NCI-H226 (cell line): ENCODE measurements at regions not wholly inside any gene's neighbourhood (a gene's known extent, or its start where the extent isn't known, plus 50 kb on each side); places are given as distances from the start of the nearest gene placed in this dataset.
"Not testable (repeated sequence)": the region's sequence is repeated elsewhere in the genome, so short reads cannot be mapped to it uniquely, and the experiment has no call there.

ENCODE experiments used
- DNase-seq: peaks from one replicate; pipeline ENCODE4 v3.0.0-alpha.2; 2015

DNA sequence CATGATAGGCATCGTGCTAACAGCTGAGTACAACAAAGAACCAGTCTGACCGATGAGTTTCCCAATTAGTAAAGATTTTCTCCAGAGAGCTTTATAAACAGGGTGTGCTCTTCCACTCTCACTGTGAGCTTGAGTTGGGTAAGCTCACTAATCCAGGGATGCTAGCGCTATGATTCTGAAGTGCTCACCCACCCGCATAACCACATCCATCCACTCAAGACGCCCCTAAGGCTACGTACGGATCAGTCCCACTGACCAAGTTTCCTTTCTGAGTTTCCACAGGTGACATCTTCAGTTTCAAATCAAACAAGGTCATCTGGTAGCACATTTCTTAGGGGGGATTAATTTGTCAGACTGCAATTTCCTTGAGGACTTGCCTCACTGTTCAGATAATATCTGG is 141.1 kb upstream of the ABI3BP start:
- DNase-seq: no peak

- no peak for DNase-seq
Measured at GRCh38 chr3:101133652-101134051, 140.4 kb upstream of the ABI3BP start.

- not testable (repeated sequence) for DNase-seq
Measured at GRCh38 chr3:101133197-101133596, 140.0 kb upstream of the ABI3BP start.

DNA sequence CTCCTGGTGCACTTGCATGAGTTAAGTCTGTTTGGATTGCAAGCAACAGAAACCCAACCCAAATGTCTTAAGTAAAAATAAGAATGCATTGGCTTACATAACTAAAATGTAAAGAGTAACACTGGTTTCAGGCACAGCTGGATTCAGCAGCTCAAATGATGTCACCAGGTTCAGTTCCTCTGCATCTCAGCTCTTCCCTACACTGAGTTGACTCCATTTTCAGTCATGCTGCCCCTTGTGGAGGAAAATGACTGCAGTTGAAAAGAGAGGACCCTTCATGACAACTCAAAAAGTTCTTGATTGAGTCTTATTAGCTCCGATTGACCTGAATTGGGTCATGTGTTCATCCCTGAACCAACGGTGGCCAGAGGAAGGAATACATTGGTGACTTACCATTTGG is 138.5 kb upstream of the ABI3BP start:
- no peak for DNase-seq

- no peak for DNase-seq
Measured at GRCh38 chr3:101128786-101129185, 135.6 kb upstream of the ABI3BP start.

DNA sequence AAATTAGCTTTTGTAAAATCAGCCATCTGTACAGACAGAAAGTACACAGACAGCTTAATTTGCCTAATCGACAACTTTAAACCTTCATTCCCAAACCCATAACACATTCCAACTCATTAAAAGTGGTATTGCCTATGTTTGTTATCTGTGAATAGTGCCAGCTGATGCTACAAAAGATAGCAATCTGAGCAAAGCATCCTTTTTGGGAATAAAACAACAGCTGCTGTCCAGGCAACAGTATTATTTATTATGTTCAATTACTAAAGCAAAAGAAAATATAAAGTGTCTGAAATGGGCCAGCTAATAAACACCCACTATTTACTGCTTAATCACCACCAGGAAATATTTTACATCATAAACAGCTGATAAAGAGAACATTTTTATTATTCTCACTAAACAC is 134.8 kb upstream of the ABI3BP start:
- DNase-seq: no peak

DNA sequence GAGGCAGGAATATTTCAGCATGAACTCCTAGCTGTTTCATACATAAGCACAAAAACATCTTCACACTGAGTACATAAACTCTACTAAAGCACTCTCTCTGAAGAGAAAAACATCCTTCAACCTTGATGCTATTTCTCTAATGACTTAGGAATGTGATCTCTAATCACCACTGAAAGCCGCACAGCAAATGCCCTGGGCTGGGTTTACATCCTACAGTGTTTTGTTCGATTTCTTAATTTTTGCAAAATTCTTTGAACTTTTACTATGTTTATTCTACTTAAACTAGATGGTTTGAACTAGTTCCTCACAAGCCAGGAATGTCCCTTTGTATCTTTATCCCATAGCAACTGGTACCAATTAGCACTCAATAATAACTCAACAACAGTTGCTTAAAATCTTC is 130.9 kb upstream of the ABI3BP start:
- DNase-seq: no peak

- DNase-seq: no peak
Measured at GRCh38 chr3:101123081-101123480, 129.9 kb upstream of the ABI3BP start.

GRCh38 chr3:101122681-101123080 is 129.5 kb upstream of the ABI3BP start:
- no peak for DNase-seq

- DNase-seq: peak; percentile 60
Measured at GRCh38 chr3:101120039-101120438, 126.8 kb upstream of the ABI3BP start.

DNA sequence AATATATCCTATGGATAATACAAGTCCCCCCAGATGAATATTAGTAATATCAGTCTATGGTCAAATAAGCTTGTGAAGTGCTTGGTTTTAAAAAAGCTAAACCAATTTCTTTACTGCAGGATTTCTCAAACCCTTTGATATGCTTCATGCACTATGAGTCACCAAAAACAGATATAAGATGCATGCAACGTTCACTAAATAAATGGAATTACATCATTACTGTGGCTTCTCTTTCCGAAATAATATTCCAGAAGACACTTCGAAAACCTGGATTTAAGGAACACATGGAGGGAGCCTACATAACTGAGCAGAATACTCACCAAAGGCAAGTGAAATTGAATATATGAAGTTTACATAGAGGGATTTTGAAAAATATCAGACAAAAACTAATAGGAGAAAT is 126.3 kb upstream of the ABI3BP start:
- DNase-seq: peak; percentile 85

- no peak for DNase-seq
Measured at GRCh38 chr3:101117980-101118379, 124.8 kb upstream of the ABI3BP start.

GRCh38 chr3:101117465-101117864 is 124.2 kb upstream of the ABI3BP start:
- no peak for DNase-seq

DNA sequence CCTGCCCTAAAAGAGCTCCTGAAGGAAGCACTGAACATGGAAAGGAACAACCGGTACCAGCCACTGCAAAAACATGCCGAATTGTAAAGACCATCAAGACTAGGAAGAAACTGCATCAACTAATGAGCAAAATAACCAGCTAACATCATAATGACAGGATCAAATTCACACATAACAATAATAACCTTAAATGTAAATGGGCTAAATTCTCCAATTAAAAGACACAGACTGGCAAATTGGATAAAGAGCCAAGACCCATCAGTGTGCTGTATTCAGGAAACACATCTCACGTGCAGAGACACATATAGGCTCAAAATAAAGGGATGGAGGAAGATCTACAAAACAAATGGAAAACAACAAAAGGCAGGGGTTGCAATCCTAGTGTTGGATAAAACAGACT is 117.1 kb upstream of the ABI3BP start:
- DNase-seq: not testable (repeated sequence)

DNA sequence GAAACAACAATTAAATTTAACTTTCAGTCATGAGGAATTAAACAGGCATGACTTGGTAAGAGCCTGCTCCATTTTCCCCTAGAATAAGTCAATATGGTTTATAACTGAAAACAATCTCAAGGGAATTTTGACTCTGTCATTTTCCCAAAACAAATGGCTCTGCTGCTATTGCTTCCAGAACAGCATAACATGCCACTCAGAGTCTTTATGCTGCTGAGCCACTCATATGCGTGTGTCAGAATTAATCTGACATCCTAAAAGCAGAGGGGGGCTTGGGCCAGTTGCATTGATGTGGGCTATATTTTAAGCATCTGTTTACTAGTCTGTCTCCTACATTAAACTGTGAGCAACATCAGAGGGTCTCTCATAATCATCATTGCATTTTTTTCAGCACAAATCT is 111.1 kb upstream of the ABI3BP start:
- DNase-seq: no peak

- DNase-seq: no peak
Measured at GRCh38 chr3:101102678-101103296, 109.6 kb upstream of the ABI3BP start.

GRCh38 chr3:101100361-101101009 is 107.3 kb upstream of the ABI3BP start:
- no peak for DNase-seq

DNA sequence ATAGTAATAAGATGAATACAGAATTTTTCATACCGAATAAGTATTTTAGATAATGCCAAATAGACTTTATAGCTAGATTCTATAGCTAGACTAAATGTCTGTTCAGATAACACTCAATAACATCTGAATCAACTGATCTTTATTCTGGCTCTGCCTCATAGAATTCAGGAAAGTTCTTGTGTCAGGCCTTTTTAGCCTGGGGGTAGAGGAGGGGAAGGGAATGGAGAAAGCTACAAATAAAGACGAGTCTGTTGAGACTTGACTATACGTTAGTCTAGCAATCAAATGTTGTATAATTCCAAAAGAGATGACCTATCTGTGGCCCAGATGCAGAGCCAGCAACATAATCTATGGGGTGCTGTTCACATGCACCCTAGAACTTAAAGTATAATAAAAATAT is 106.6 kb upstream of the ABI3BP start:
- no peak for DNase-seq

DNA sequence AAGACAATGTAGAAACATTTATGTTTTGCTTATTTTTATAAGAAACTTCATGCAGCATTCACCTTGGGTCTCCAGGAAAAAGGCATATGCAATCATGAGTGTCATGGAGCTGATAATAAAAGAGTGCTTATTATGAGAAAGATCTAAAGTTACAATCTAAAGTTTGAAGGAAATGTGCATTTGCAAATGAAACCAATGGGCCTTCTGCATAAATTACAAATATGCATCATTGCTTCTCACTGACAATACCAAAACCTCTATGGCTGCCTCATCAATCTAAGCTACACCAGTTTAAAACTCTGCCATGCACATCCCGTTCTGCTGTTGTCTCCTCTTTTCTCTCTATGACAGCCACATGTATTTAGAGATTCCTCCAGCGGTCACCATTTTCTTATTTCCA is 103.2 kb upstream of the ABI3BP start:
- DNase-seq: no peak

DNA sequence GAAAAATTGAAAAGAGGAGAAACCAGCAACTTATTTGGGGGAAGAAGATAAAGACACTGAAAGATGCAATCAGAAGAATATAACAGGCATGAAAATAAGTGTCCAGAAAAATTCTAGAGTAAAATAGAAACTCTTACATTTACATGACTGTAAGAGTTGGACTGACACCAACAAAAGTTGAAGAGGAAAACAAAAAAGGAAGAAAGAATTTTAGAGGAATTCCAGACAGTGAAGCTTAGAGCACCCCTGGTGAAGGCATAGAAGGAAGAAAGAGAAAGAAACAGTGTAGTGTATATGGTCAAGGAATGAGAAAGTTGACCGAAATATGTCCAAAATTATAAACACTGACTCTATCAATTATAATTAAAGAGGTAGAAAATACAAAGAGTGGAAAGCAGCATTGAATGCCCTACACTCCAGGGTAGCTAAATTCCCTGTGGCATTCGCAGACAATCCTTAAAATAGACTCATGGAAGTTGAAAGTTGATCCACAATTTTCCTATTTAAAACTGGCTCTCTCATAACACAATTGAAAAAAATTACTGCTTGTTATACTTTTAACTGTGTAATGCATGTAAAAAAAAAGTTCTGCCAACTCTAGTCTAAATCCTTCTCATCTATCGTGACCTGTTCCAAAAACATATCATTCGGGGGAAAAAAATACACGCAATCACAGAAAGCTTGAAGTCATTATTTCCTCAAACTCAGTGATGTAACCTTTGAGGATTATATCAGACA is 102.6 kb upstream of the ABI3BP start:
- no peak for DNase-seq

GRCh38 chr3:101091489-101091888 is 98.3 kb upstream of the ABI3BP start:
- DNase-seq: peak; percentile 49

DNA sequence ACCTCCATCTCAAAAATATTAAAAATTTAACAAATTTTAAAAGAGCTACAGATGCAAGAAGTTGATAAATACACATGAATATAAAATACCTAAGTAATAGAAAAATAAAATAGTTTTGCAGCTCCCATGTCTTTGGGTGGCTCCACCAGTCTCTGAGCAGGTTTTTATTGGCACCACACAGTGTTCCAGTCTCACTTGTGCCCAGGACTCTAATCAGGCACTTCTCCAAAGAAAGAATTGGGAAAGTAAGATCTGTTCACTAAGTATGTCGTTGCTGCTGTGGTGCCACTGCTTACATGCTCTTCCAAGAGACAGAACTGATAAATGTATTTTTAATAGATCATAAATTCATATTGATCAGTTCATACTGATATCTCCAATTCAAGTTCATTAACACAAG is 92.5 kb upstream of the ABI3BP start:
- no peak for DNase-seq

GRCh38 chr3:101084404-101084803 is 91.2 kb upstream of the ABI3BP start:
- no peak for DNase-seq

- DNase-seq: no peak
Measured at GRCh38 chr3:101081999-101082398, 88.8 kb upstream of the ABI3BP start.
